ENCODE measurements at regions not wholly inside any gene's neighbourhood (a gene's known extent, or its start where the extent isn't known, plus 50 kb on each side); places are given as distances from the start of the nearest gene placed in this dataset.
A peak's percentile ranks its signal among the peaks of the same experiment; 100 is the strongest.
"Not testable (repeated sequence)": the region's sequence is repeated elsewhere in the genome, so short reads cannot be mapped to it uniquely, and the experiment has no call there.

DNA sequence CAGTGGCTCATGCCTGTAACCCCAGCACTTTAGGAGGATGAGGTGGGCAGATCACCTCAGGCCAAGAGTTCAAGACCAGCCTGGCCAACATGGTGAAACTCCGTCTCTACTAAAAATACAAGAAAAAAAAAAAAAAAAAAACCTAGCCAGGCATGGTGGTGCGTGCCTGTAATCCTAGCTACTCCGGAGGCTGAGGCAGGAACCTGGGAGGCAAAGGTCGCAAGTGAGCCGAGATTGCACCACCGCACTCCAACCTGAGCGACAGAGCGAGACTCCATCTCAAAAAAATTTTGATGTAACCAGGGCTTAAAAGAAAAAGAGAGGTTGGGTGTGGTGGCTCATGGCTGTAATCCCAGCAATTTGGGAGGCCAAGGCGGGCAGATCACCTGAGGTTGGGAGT, 66.4 kb upstream of the PRR5 start:
- H3K4me3 Mint-ChIP-seq, H3K9me3 Mint-ChIP-seq, H3K27me3 Mint-ChIP-seq, H3K27ac Mint-ChIP-seq, H3K36me3 Mint-ChIP-seq, H3K4me1 Mint-ChIP-seq: not testable (repeated sequence)

DNA sequence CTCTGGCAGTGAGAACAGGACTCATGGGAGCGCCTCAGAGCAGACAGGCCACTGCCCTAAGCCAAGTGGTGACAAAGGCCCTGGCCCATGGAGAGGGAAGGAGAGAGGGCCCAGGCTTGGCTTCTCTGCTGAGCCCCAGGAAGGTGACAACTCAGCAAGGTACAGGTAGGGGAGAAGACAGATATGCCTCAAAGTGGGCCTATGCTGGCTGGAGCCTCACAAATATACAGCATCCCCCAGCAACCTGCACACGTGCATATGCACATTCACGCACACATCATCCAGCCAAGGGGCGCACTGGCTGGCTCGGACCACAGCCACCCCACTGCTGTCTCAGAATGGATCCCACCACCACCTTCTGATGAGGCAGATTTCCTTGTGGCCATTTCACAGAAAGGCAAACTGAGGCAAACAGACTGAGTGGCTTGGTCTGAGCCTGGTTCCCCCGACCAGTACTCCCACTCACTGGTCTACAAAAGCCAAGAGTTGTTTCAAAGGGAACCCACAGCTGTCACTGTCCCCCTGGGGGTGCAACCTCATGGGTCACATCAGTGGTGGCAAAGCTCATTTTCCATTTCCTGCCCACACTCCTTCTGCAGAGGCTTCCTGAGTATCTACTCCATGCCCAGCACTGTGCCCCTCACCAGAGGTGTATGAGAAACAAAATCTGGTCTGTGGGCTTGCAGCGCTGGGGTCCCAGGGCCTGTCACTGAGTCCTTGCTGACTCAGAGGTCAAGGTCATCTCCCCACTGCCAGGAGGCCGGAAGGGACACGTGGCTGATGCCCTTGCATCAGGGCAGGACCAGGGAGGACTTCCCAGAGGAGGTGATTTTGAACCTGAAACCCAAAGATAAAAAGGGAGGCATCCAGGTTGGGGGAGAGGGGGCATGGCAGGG, 67.3 kb upstream of the PRR5 start:
- Mint-ChIP-seq H3K9me3 (peaks cover 6% of the 10 kb centered on the region), H3K27me3 (no peaks in the 10 kb centered on the region), H3K4me1 (no peaks in the 10 kb centered on the region), H3K27ac (peak overlapping the region; percentile 71), H3K4me3 (no peak overlapping the region), H3K36me3 (peaks cover 4% of the 10 kb centered on the region)

DNA sequence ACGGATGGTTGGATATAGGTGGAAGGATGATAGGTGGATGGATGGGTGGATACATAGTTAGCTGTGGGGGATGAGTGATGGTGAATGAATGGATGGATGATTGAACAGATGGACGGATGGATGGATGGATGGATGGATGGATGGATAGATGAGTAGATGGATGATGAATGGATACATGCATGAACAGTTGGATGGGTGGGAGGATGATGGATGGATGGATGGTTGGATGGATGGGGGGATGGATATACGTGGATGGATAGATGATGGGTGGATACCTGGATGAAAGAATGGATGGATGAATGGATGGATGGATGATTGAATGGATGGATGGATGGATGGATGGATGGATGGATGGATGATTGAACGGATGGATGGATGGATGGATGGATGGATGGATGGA, 68.4 kb upstream of the PRR5 start:
- H3K27me3 Mint-ChIP-seq = no peaks in the 10 kb centered on the region
- peaks cover 6% of the 10 kb centered on the region for H3K9me3 Mint-ChIP-seq
- H3K4me3 Mint-ChIP-seq = no peak overlapping the region
- H3K4me1 Mint-ChIP-seq = no peaks in the 10 kb centered on the region
- peaks cover 4% of the 10 kb centered on the region for H3K36me3 Mint-ChIP-seq
- H3K27ac Mint-ChIP-seq = no peak overlapping the region

DNA sequence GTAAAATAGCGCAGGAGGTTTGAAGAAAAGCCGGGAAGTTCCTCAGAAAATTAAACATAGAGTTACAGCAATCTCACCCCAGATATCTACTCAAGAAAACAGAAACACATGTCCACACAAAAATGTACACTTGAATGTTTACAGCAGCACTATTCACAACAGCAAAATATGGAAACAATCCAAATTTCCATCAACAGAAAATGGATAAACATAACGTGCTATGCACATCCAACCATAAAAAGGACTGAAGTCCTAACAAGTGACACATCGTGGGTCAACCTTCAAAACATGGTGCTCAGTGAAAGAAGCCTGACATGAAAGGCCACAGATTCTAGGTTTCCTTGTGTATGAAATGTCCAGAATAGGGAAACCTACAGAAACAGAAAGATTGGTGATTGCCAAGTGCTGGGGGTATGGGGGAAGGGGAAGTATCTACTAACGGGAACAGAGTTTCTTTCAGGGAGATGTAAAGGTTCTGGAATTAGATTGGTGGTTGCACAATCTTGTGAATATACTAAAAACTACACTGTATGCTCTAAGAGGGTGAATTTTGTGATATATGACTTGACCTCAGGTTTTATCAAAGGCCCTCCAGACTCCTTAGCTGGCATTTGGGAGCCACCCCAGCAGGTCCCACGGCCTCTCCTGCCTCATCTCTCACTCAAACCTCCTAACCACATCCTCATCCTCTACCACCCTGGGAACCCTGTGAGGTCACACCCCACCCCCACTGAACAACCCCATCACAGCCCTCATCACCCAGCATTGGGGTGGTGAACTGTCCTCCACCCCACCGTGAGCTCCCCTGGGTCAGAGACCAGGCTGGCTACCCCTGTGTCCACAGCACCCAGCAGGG, 69.2 kb upstream of the PRR5 start:
- no peak overlapping the region for H3K27ac Mint-ChIP-seq
- H3K4me3 Mint-ChIP-seq = no peak overlapping the region
- H3K27me3 Mint-ChIP-seq = no peaks in the 10 kb centered on the region
- peaks cover 4% of the 10 kb centered on the region for H3K36me3 Mint-ChIP-seq
- H3K9me3 Mint-ChIP-seq = peaks cover 6% of the 10 kb centered on the region
- no peaks in the 10 kb centered on the region for H3K4me1 Mint-ChIP-seq

DNA sequence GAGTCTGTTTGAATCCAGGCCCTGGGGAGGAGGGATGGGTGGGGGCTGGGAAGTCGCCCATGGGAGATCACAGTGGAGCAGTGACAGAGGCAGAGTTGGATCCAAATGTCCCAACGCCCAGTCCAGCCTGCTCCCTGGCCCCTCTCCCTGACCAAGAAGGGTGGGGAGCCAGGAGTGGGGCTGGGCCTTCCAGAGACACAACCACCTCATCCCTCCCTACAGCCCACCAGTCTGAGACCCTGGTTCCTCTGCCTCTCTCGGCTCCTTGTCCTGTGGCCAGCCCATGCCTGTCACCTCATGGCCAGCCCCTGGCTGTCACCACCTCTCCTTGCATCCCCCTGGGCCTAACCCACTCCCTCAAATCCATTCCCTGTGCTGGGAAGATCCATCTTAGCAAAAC, 71.2 kb upstream of the PRR5 start:
- Mint-ChIP-seq H3K9me3 (peaks cover 6% of the 10 kb centered on the region), H3K36me3 (peaks cover 4% of the 10 kb centered on the region), H3K27me3 (no peaks in the 10 kb centered on the region), H3K4me1 (peaks cover 5% of the 10 kb centered on the region), H3K4me3 (no peak overlapping the region), H3K27ac (peak overlapping the region; percentile 57)

DNA sequence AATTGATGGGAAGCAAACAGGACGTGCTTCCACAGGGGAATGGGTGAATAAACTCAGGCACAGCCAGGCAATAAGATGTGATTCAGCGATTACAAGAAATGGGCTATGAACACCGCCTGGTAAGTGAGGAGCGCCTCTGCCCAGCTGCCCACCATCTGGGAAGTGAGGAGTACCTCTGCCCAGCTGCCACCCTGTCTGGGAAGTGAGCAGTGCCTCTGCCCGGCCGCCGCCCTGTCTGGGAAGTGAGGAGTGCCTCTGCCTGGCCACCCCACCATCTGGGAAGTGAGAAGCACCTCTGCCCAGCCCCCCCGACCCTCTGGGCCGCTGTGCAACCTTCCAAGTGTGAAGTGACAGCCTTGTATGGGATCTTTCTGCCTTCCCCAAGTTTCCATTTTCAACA, 73.2 kb upstream of the PRR5 start:
- peaks cover 4% of the 10 kb centered on the region for H3K36me3 Mint-ChIP-seq
- H3K9me3 Mint-ChIP-seq = peaks cover 6% of the 10 kb centered on the region
- no peaks in the 10 kb centered on the region for H3K27me3 Mint-ChIP-seq
- H3K4me1 Mint-ChIP-seq = peaks cover 5% of the 10 kb centered on the region
- H3K4me3 Mint-ChIP-seq = no peak overlapping the region
- no peak overlapping the region for H3K27ac Mint-ChIP-seq

DNA sequence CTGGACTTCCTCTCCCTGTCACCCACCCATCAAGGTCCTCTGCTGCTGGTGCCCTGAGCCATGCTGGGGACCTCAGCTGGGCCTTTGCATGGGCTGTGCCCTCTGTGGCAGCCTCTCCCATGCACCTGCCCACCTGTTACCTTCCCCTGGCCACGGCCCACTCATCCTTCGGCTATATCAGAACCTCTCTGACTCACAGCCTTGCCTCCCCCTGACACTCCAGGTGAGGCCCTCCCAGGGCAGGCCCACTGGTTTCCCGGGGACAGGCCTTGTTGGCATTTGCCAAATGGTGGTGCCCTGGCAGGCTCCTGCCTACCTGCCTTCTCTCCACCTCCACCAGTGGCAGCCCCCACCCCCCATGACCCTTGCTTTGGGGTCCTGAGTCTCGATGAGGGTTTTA, 73.7 kb upstream of the PRR5 start:
- Mint-ChIP-seq H3K27me3 (no peaks in the 10 kb centered on the region), H3K4me3 (no peak overlapping the region), H3K9me3 (peaks cover 6% of the 10 kb centered on the region), H3K36me3 (peaks cover 4% of the 10 kb centered on the region), H3K27ac (peak overlapping the region; percentile 46), H3K4me1 (peaks cover 5% of the 10 kb centered on the region)

DNA sequence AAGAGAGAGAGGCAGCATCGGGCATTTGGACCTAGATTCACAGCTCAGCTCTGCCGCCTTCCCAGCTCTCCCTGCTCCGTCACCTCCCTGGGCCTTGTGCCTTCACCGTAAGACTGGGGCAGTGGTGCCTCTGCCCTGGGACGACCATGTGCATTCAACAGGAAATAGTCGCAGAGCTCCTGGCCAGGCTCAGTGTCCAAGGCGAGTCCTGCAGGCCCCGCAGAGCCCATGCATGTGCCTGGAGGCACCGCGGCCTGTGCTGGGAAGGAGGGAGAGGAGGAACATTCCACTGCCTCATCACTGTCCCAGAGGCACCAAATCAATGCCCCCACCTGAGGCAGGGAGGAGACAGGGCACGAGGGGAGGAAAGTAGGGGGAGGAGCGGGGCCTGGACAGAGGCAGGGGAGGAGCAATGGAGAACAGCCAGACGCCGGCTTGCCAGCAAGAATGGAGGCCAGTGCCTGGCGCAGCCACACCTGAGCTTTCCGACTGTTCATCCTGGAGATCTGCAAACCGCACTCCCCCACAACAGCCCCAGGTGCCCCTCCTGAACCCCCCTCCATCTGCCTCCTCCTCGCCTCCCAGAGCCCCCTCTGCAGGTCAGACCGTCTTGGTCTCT, 74.4 kb upstream of the PRR5 start:
- H3K4me1 Mint-ChIP-seq = peaks cover 5% of the 10 kb centered on the region
- peaks cover 4% of the 10 kb centered on the region for H3K36me3 Mint-ChIP-seq
- no peak overlapping the region for H3K4me3 Mint-ChIP-seq
- peak overlapping the region; percentile 46 for H3K27ac Mint-ChIP-seq
- peaks cover 6% of the 10 kb centered on the region for H3K9me3 Mint-ChIP-seq
- no peaks in the 10 kb centered on the region for H3K27me3 Mint-ChIP-seq

DNA sequence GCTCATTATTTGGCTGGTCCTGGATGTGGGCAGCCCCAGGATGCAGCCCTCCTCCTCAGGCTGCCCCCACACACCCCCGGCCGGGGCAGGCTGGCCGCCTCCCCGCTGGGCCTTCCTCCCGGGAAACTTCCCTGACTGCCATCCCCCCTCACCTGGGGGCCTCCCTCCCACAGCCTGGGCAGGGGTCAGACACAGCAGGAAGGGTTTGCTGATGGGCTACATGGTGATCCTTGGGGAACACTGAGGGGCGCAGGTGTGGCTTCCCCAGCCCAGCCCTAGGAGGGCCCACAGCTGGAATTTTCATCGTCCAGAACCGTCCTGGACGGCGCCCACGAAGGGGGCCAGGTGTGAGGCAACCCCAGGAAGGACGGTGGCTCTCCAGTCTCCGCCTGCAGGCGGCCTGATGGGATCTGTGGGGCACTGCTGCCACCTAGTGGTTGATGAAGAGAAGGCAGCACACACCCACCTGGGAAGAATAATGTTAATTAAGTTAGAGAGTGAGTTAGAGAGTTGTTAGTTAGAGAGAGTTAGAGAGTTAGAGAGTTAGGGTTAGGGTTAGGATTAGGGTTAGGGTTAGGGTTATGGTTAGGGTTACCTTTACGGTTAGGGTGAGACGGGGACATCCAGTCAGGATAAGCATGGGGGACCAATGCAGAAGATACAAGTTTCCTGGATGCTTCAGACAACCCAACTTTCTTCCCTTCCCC, 75.9 kb upstream of the PRR5 start:
- Mint-ChIP-seq H3K4me1 (peaks cover 5% of the 10 kb centered on the region), H3K27me3 (no peaks in the 10 kb centered on the region), H3K36me3 (peaks cover 2% of the 10 kb centered on the region), H3K27ac (peak overlapping the region; percentile 15), H3K9me3 (peaks cover 2% of the 10 kb centered on the region), H3K4me3 (no peak overlapping the region)

DNA sequence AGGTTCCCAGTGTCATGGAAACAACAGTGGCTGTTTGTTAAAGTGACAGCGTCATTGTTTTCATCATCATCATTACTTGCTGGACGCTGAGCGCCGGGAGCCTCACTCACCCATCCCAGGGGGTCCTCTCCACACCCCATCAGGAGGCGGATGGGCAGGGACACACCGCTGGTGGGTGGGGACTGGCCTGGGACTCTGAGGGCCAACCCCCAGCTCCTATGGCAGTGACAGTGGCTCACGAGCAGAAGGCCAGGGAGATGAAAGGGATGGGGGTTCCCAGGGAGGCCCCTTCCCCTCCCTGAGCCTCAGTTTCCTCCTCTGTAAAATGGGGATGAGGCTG, 76.6 kb upstream of the PRR5 start:
- H3K4me3 Mint-ChIP-seq = no peak overlapping the region
- no peaks in the 10 kb centered on the region for H3K27me3 Mint-ChIP-seq
- H3K9me3 Mint-ChIP-seq = no peaks in the 10 kb centered on the region
- H3K36me3 Mint-ChIP-seq = no peaks in the 10 kb centered on the region
- H3K27ac Mint-ChIP-seq = no peak overlapping the region
- peaks cover 10% of the 10 kb centered on the region for H3K4me1 Mint-ChIP-seq

DNA sequence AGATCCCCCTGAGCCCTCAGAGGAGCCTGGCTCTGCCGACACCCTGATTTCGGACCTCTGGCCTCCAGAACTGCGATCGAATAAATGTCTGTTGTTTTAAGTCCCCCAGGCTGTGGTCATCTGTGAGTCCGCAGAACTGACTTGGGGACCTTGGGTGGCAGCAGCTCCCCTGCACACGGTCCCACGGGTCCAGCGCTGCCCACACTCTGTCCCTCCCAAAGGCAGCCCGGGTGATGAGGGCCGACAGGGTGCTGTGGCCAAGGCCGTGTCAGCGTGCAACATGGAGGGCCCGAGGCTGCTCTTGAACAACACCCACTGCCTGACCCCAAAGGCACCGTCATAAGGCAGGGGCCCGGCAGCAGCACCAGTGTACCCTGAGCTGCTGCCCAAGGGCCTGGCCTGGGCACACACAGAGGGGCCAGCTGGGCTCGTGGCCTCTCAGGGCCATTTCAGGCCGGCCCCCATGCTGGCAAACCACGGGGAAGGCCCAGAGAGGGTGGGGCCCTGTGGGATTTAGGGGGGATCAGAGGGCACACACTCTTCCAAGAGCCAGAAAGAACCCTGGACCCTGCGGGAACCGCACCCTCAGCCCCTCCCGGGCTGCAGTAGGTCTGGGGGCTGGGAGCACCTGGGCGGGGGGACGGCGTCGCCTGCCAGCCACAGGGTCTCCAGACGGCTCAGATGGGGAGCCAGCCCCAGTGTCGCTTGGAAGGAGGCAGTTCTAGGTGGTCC, 77.1 kb upstream of the PRR5 start:
- Mint-ChIP-seq H3K27ac (no peak overlapping the region), H3K36me3 (no peaks in the 10 kb centered on the region), H3K4me3 (no peak overlapping the region)

DNA sequence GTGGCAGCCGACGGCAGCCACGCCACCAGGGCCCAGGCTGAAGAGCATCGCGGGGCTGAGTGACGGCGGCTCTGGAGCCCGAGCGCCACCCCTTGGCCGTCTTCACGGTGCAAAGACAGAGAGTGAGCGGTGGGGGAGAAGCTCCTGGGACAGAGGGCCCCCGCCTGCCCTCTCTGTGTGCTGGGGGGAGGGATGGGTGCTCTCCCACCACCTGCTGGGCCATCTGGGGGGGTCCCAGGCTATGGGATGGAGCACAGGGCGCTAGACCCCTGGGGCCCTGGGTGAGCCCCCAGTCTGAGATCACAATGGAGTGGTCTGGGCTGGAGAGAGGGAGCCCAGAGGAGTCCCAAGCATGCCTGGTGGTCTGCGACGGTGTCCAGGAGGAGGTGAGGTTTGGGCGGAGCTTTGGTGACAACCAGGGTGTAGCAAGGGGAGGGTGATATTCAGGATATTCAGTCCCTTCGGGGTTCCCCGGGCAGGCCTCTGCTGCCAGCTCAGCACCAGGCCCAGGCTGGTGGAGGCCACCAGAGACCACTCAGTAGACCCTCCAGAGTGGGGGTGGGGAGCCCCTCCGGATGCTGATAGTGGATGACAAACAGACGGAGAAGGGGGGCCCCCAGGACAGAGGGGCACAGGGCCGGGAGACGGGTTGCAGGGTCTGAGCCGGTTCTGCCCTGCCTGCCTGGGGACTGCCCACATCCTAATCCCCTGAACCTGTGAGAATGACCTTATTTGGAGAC, 78.1 kb upstream of the PRR5 start:
- no peaks in the 10 kb centered on the region for H3K36me3 Mint-ChIP-seq
- H3K9me3 Mint-ChIP-seq = no peaks in the 10 kb centered on the region
- no peaks in the 10 kb centered on the region for H3K27me3 Mint-ChIP-seq
- H3K4me1 Mint-ChIP-seq = peaks cover 11% of the 10 kb centered on the region
- no peak overlapping the region for H3K4me3 Mint-ChIP-seq
- H3K27ac Mint-ChIP-seq = no peak overlapping the region

More for the DNA sequence above, 77.1 kb upstream of the PRR5 start:
- no peaks in the 10 kb centered on the region for H3K27me3 Mint-ChIP-seq
- no peaks in the 10 kb centered on the region for H3K9me3 Mint-ChIP-seq
- peaks cover 11% of the 10 kb centered on the region for H3K4me1 Mint-ChIP-seq

DNA sequence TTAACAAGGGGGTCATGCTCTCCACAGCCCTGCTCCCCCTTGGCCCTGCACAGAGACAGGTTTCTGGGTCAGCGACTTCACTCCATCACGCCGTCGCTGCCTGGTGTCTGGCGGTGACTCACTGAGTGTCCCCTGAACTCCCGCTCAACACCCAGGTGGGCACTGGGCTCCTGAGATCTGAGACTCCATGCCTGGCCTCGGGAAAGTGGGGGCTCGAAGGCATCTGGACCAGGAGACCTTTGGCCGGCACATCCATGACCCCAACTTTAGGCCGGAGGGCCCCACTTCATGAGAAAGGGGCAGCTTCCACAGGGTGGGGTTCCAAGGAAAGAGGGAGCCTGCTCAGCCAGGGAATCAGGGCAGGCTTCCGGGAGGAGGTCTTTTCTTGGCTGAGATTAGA, 79.3 kb upstream of the PRR5 start:
- H3K4me3 Mint-ChIP-seq = no peak overlapping the region
- no peaks in the 10 kb centered on the region for H3K27me3 Mint-ChIP-seq
- no peaks in the 10 kb centered on the region for H3K9me3 Mint-ChIP-seq
- no peaks in the 10 kb centered on the region for H3K36me3 Mint-ChIP-seq
- H3K4me1 Mint-ChIP-seq = peaks cover 11% of the 10 kb centered on the region
- H3K27ac Mint-ChIP-seq = no peak overlapping the region

DNA sequence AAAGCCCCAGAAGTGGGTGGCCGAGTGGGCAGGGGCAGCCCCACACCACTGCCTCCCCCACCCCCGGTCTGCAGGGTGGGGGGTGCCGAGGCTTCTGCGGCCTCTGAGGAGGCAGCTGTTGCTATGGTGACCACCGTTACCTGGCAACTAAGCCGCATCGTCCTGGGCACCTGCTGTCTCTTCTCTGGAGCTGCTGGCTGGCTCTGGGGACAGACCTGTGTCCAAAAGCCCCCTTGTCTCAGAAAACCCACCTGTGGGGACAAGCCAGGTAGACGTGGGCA, 79.9 kb upstream of the PRR5 start:
- Mint-ChIP-seq H3K27me3 (no peaks in the 10 kb centered on the region), H3K4me3 (no peak overlapping the region), H3K9me3 (no peaks in the 10 kb centered on the region), H3K27ac (no peak overlapping the region), H3K4me1 (peaks cover 11% of the 10 kb centered on the region), H3K36me3 (no peaks in the 10 kb centered on the region)
